Sciatic nerve (tissue), 2 donors: ENCODE measurements at regions not wholly inside any gene's neighbourhood (a gene's known extent, or its start where the extent isn't known, plus 50 kb on each side); places are given as distances from the start of the nearest gene placed in this dataset.
"Not testable (repeated sequence)": the region's sequence is repeated elsewhere in the genome, so short reads cannot be mapped to it uniquely, and the experiment has no call there.

ENCODE experiments used
- ATAC-seq: fragments of 200-7000 bp; cut with Tn5 transposase; one replicate; pipeline ENCODE4 v1.9.1; 2020; ENCODE audit warnings: mild to moderate bottlenecking, moderate library complexity
- DNase-seq: peaks from one replicate; pipeline ENCODE4 v3.0.0-alpha.2; 2020; ENCODE audit warnings: low spot score
- intact Hi-C: fragments of 100-400 bp; cut with DNase I; formaldehyde crosslinking; loops from one replicate; pipeline ENCODE4 v1.14.2; 2022
- donor health status: DM: no; HTN: no; CAD: no.
- donor health status: DM: no; HTN: no; CAD: no.

- ATAC-seq (no peak), DNase-seq (no peak)
- intact Hi-C loops, result no loop called here
These were observed 405.9 kb upstream of the MIS18BP1 start for GRCh38 chr14:45658917-45659299.

GRCh38 chr14:45658226-45658916, 405.4 kb upstream of the MIS18BP1 start:
- ATAC-seq, result no peak

DNA sequence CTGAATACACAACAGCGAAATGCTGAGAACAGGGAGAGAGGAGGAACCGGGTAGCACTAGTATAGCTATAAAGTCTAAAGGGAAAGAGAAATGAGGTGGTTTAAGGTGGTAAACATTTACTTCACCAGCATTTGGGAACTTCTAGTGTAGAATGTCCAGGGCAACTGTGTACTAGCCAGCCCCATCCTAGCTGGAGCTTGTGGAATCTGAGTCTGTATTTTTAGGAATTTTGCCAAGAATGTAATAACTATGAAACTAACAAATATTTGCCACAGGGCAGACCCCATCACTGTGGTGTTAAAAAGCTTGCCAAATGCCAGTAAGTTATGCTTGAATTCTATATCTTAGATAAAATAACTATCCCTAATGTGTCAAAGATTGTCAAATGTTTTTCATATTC, 398.9 kb upstream of the MIS18BP1 start:
- ATAC-seq (no peak), DNase-seq (no peak)
- intact Hi-C loops, result no loop called here

More at GRCh38 chr14:45658226-45658916, 405.4 kb upstream of the MIS18BP1 start:
- intact Hi-C loops, result no loop called here
- no peak for DNase-seq

GRCh38 chr14:45650754-45651153, 397.8 kb upstream of the MIS18BP1 start:
- no peak for ATAC-seq
- intact Hi-C loops, result no loop called here
- DNase-seq, result no peak

GRCh38 chr14:45649051-45649450, 396.0 kb upstream of the MIS18BP1 start:
- DNase-seq, result no peak
- intact Hi-C loops, result no loop called here

GRCh38 chr14:45641541-45641940, 388.5 kb upstream of the MIS18BP1 start:
- intact Hi-C loops, result no loop called here
- ATAC-seq, result no peak
- DNase-seq, result no peak

More at GRCh38 chr14:45649051-45649450, 396.0 kb upstream of the MIS18BP1 start:
- no peak for ATAC-seq

GRCh38 chr14:45634651-45635441, 381.8 kb upstream of the MIS18BP1 start:
- ATAC-seq, DNase-seq, intact Hi-C loops: not testable (repeated sequence)

DNA sequence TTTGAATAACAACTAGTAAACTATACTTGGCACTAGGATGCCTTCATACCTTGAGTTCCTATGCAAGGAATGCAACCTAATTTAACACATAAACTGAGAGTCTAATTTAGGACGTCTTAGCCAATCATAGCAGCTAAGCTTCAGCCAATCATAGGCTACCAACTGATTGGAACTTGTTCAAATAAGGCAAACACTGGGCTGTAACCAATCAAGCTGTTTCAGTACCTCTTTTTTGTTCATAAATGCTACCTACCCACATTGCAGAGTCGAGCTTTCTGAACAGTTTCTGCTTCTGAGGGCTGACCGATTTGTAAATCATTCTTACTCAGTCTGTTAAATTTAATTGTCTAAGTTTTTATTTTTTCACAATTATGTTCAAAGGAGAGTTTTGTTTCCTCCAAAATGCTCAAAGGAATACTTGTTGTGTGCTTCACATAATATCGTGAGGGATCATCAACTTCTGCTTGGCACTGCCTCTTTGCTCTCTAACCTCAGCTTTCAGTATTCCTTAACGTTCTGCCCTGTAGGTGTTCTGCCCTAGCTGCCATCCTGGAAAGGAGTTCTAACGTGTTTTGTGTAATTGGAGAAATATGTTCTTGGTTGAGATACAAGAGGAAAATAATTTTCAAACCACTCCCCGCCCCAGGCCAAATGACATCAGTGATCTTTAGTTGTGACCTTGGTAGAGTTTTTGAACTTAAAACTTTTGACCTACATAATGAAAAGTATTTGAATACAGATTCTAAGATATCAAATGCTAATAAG, 380.4 kb upstream of the MIS18BP1 start:
- DNase-seq (no peak), ATAC-seq (no peak)
- intact Hi-C loops, result no loop called here

DNA sequence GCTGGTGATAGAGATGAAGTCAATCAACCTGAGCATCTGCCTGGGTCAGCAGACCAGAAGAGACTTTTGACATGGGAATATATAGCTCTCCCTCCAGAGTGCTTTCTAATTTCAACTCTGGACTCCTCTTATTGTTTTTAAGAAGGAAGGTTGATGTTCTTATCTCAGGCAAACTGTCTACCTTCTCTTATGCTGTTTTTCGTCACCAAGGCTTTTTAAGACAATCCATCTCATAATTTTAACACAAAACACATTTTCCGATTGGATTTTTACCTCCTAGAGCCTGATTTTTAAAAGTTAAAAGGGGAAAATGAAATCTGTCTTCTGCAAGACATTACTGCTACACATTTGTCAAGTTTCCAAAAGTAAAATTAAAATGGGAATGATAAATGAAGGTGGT, 368.7 kb upstream of the MIS18BP1 start:
- intact Hi-C loops, result no loop called here
- DNase-seq, result no peak
- ATAC-seq, result no peak

- DNase-seq, result no peak
- intact Hi-C loops, result no loop called here
- ATAC-seq, result no peak
These were observed 366.8 kb upstream of the MIS18BP1 start for GRCh38 chr14:45619831-45620230.

- ATAC-seq (no peak), DNase-seq (no peak)
- intact Hi-C loops, result no loop called here
These were observed 357.3 kb upstream of the MIS18BP1 start for GRCh38 chr14:45610318-45610717.

GRCh38 chr14:45587142-45587541, 334.1 kb upstream of the MIS18BP1 start:
- intact Hi-C loops, result no loop called here
- ATAC-seq, result no peak
- no peak for DNase-seq

DNA sequence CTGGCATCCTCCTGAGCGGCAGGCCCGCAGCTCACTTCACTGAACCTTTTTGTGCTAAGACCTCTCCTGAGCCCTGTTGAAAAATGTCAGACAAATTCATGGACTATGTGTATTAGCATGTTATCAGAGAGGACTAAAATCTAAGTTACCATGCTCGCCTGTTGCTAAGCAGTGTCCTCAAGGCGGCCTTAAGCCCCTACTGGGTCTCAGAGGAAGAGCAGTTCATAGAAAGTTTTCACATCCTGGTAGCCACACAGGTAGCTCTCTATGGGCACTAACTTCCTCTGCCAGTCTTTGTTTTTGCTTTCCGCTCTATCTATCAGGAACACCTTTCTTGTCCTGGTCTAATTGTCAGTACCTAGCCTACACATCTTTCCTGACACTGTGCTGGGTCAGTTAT, 306.6 kb upstream of the MIS18BP1 start:
- DNase-seq (no peak), ATAC-seq (no peak)
- intact Hi-C loops, result no loop called here

- DNase-seq, result no peak
- no peak for ATAC-seq
- intact Hi-C loops, result no loop called here
These were observed 305.2 kb upstream of the MIS18BP1 start for GRCh38 chr14:45558183-45558582.

- intact Hi-C loops, result no loop called here
- no peak for ATAC-seq
- no peak for DNase-seq
These were observed 301.0 kb upstream of the MIS18BP1 start for GRCh38 chr14:45553981-45554380.

- intact Hi-C loops, ATAC-seq, DNase-seq: not testable (repeated sequence)
These were observed 298.3 kb upstream of the MIS18BP1 start for GRCh38 chr14:45551240-45551820.

GRCh38 chr14:45531022-45531421, 278.0 kb upstream of the MIS18BP1 start:
- ATAC-seq (no peak), DNase-seq (no peak)
- intact Hi-C loops, result no loop called here

GRCh38 chr14:45526715-45527549, 273.9 kb upstream of the MIS18BP1 start:
- intact Hi-C loops, result no loop called here
- DNase-seq (no peak), ATAC-seq (no peak)

GRCh38 chr14:45519766-45520165, 266.8 kb upstream of the MIS18BP1 start:
- intact Hi-C loops, result no loop called here
- DNase-seq, result no peak
- ATAC-seq, result no peak
